C4-2B (cell line): ENCODE measurements at regions not wholly inside any gene's neighbourhood (a gene's known extent, or its start where the extent isn't known, plus 50 kb on each side); places are given as distances from the start of the nearest gene placed in this dataset.
A peak's percentile ranks its signal among the peaks of the same experiment; 100 is the strongest.

Experiments
- H3K27ac ChIP-seq: fragments of 450-650 bp; 2 replicates; pipeline ENCODE4 v1.5.1; 2017
- ZFX ChIP-seq: fragments of 450-650 bp; IDR thresholded peaks from 2 replicates; pipeline ENCODE4 v1.6.1; 2017
- TF ChIP-seq, protein P1 (sequence below): fragments of 450-650 bp; conservative IDR thresholded peaks from 2 replicates; pipeline ENCODE4 v1.5.1; 2017; ENCODE audit warnings: mild to moderate bottlenecking

DNA sequence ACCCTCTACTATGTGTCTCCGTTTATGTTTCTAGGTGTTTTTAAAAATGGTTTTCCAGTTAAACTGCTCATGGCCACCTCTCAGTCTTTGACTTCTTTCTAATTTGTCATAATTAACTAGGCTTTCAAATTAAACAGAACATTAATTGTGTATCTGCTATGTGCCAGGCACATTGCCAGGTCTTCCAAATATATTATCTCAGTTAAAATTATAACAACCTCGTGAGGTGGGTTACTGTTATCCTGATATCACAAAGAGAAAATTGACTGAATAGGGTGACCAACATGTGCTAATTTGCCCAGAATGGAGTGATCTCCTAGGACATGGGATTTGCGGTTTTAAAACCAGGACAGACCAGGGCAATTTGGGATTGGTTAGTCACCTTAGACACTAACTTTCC, 222.4 kb upstream of the TLE3 start:
- TF ChIP-seq ZFX = no peak
- TF ChIP-seq, protein P1, sequence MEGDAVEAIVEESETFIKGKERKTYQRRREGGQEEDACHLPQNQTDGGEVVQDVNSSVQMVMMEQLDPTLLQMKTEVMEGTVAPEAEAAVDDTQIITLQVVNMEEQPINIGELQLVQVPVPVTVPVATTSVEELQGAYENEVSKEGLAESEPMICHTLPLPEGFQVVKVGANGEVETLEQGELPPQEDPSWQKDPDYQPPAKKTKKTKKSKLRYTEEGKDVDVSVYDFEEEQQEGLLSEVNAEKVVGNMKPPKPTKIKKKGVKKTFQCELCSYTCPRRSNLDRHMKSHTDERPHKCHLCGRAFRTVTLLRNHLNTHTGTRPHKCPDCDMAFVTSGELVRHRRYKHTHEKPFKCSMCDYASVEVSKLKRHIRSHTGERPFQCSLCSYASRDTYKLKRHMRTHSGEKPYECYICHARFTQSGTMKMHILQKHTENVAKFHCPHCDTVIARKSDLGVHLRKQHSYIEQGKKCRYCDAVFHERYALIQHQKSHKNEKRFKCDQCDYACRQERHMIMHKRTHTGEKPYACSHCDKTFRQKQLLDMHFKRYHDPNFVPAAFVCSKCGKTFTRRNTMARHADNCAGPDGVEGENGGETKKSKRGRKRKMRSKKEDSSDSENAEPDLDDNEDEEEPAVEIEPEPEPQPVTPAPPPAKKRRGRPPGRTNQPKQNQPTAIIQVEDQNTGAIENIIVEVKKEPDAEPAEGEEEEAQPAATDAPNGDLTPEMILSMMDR = no peak
- H3K27ac ChIP-seq = peak overlapping the region; percentile 82; the same call in 1 of the 2 replicates

DNA sequence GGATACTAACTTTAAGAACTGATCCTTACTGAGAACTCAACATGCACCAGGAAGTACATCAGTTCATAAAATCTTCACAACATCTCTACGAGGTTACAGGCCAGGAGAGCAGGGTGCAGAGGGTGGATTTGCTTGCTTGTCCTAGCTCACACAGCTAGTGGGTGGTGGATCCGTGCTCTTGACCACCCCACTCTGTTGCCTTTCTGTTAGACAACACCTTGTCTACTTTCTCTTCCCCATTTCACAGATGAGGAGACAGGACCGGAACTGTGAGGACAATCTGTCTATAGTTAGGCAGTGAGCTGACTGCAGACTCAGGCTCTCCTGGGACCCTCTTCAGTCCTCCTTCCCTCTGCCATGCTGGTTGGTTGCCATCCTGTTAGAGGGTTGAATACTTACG, 221.7 kb upstream of the TLE3 start:
- H3K27ac ChIP-seq = peak overlapping the region; percentile 82
- TF ChIP-seq, protein P1 = no peak
- no peak for TF ChIP-seq ZFX

DNA sequence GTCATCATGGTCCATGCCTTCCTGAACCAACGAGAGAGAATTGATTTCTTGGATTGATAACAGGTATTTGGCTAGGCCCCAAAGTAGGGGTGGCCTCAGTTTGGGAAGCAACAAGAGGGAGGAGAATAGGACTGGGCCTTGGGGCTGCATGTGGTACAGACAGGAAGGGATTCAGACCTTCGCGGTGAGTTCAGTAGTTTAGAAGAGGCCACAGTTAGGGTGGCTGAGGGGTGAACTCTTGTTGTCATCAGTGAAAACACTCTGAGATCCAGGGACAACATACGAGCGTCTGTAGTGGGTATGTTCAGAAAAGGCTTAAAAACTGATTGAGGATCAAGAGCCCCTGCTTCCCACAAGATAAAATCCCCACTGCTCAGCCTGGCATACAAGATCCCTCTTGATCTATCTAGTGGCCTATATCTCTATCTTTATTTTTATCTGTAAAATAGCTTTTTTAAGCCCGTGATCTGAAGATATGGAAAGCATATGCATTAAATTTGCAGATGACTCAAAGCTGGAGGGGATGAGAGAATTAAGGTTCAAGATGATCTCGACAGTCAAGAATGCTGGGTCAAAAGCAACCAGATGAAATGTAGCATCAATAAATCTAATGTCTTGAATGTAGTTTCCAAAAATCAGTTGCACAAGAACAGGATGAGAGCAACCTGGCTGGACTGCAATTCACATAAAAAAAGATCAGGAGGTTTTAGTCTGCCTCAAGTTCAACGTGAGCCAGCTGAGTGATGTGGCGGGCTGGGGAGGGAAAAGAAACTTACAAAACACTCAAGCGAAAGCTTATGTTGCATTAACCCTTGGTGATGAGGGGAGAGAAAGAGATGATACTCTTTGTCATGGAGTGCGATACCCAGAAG, 221.1 kb upstream of the TLE3 start:
- peak overlapping the region; percentile 82; the same call in 1 of the 2 replicates for H3K27ac ChIP-seq
- TF ChIP-seq ZFX = no peak
- TF ChIP-seq, protein P1 = no peak

DNA sequence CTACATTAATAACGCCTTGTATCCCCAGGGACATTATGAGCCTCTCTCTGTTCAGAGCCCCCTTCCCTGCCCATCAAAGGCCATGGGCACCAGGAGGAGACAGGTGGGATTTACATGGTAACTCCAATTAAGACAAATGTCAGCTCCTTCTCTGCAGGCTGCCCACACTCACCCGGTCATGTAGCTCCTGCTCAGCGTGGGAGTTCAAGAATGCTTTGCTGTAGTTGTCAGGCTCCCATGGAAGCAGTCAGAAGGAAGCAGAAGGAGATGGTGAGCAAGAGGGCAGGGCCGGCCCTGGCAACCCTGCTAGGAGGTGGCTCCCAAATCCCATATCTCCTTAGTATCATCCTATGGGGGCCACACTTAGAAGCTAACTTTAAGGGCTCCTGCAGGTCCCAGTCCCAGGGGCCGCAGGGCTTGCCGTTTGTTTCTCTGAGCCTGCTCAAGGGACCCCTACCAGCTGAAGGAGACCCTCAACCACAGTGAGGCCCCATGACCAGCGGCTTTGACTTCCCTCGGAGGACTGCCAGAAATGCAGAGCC, 218.4 kb upstream of the TLE3 start:
- H3K27ac ChIP-seq = no peak overlapping the region
- TF ChIP-seq, protein P1 = no peak
- TF ChIP-seq ZFX = no peak

DNA sequence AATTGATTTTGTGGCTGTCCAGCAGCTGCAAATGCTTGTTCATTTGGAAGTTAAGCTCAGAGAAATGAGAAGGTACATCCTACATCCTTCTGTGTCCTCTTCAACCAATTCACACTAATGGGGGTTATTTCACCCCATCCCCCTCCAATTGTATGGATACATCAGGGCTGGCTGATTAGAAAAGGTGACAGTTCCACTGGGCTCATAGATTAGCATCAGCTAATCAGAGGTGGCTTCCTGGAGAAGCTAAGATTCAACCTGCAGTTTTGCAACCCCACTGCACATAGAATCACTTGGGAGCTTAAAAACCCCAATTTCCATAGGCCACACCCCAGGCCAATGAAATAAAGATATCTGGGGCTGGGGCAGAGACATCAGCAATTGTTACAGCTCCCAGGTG, 217.7 kb upstream of the TLE3 start:
- no peak overlapping the region for H3K27ac ChIP-seq
- TF ChIP-seq, protein P1 = no peak
- no peak for TF ChIP-seq ZFX

DNA sequence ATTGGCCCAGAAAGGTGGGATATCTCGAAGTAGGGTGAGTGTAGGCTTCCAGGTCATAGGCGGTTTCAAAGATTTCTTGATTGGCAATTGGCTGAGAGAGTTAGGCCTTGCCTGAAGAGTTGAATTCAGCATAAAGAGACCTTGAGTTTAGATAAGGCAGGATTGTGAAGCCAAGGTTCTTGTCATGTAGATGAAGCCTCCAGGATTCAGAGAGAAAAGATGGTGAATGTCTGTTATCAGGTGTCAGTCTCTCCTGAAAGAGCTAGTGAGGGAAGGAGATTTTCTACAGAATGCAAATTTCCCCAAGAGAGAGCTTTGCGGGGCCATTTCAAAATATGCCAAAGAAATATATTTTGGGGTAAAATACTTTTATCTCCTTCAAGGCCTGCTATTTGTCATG, 217.0 kb upstream of the TLE3 start:
- TF ChIP-seq, protein P1 = no peak
- no peak for TF ChIP-seq ZFX
- no peak overlapping the region for H3K27ac ChIP-seq

DNA sequence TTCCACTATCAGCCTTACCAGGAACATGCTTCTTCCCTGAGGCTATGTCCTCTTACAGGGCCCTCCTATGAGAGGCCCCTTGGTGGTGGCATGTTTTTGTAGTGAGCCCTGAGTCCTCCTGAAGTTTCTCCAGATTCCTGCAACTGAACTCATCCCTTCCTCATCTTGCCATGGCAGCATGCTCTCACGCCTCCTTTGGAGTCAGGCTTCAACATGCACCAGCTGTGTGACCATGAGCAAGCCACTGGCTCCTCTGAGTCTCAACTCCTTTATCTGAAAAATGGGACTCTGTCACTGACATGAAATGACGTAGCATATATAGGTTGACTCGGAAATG, 216.3 kb upstream of the TLE3 start:
- no peak for TF ChIP-seq ZFX
- TF ChIP-seq, protein P1 = no peak
- H3K27ac ChIP-seq = no peak overlapping the region
